ENCODE measurements at regions not wholly inside any gene's neighbourhood (a gene's known extent, or its start where the extent isn't known, plus 50 kb on each side); places are given as distances from the start of the nearest gene placed in this dataset.
"Not testable (repeated sequence)": the region's sequence is repeated elsewhere in the genome, so short reads cannot be mapped to it uniquely, and the experiment has no call there.

DNA sequence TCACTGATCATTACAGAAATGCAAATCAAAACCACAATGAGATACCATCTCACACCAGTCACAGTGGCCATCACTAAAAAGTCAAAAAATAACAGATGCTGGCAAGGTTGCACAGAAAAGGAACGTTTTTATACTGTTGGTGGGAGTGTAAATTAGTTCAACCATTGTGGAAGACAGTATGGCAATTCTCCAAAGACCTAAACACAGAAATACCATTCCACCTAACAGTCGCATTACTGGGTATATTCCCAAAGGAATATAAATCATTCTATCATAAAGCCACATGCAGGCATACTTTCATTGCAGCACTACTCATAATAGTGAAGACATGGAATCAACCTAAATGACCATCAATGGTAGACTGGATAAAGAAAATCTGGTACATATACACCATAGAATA is 83.2 kb upstream of the ARID5B start:
- H3K36me3 ChIP-seq (ENCODE audit: low read depth); DNase-seq; H3K4me3 ChIP-seq; H3K4me1 ChIP-seq (ENCODE audit: low read depth); H3K9me3 ChIP-seq; ATAC-seq; intact Hi-C loops (cut with DNase I, micrococcal nuclease): not testable (repeated sequence)

DNA sequence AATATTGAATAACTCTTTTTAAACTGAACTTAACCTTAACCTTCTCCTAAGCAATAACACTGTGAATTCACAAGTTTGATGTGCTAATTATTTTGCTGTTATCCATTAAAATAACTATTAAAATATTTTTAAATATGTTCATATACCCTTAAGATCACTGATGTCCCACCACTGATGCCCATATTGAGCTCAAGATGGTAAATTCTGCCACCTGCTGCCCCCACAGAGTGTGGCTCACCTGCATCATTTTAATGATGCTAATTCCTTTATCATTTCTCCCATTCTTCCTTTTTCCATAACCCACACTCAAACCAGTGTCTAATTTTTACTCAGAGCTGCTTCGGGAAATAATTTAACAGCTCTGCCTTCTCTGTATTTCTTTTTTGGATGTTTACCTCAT is 82.3 kb upstream of the ARID5B start:
- intact Hi-C loops (cut with DNase I, micrococcal nuclease) = no loop called here
- Histone ChIP-seq H3K4me3 (no peak overlapping the region), H3K4me1 (ENCODE audit: low read depth) (no peaks in the 10 kb centered on the region), H3K9me3 (no peaks in the 10 kb centered on the region), H3K36me3 (ENCODE audit: low read depth) (no peaks in the 10 kb centered on the region)
- ATAC-seq (no peak), DNase-seq (no peak)
- no peak for TF ChIP-seq CTCF (IDR thresholded peaks at IDR 0.05)

DNA sequence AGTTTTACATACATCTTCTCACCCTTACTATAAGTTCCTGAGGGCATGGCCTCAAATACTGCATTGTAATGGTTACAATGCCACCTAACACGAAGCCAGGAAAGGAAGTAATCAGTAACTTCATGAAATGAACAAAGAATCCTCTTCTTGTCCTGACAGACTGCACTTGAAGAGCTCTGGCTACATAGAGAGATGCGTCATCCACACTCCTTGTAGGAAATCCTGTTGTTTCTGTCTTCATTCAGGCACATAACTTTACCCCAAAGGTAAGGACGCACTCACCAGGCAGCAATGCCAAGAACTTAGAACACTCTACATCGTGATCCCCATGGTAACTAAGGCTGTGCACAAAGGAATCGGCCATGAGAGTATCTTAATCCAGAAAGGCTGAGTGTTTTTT is 80.3 kb upstream of the ARID5B start:
- Histone ChIP-seq H3K4me3 (no peak overlapping the region), H3K36me3 (ENCODE audit: low read depth) (no peaks in the 10 kb centered on the region), H3K4me1 (ENCODE audit: low read depth) (no peaks in the 10 kb centered on the region), H3K9me3 (no peaks in the 10 kb centered on the region)
- DNase-seq = no peak
- intact Hi-C loops (cut with DNase I, micrococcal nuclease) = no loop called here
- no peak for ATAC-seq
- no peak for TF ChIP-seq CTCF (IDR thresholded peaks at IDR 0.05)

GRCh38 chr10:61821693-61822092 is 79.8 kb upstream of the ARID5B start:
- Histone ChIP-seq H3K4me1 (ENCODE audit: low read depth) (no peaks in the 10 kb centered on the region), H3K4me3 (no peak overlapping the region), H3K36me3 (ENCODE audit: low read depth) (no peaks in the 10 kb centered on the region), H3K9me3 (no peaks in the 10 kb centered on the region)
- intact Hi-C loops (cut with DNase I, micrococcal nuclease) = no loop called here
- ATAC-seq (no peak), DNase-seq (no peak)
- no peak for TF ChIP-seq CTCF (IDR thresholded peaks at IDR 0.05)

GRCh38 chr10:61822096-61822495 is 79.4 kb upstream of the ARID5B start:
- H3K4me1 ChIP-seq (ENCODE audit: low read depth) = no peaks in the 10 kb centered on the region
- H3K9me3 ChIP-seq = no peaks in the 10 kb centered on the region
- intact Hi-C loops (cut with DNase I, micrococcal nuclease) = no loop called here
- no peak overlapping the region for H3K4me3 ChIP-seq
- no peak for TF ChIP-seq CTCF (IDR thresholded peaks at IDR 0.05)
- no peaks in the 10 kb centered on the region for H3K36me3 ChIP-seq (ENCODE audit: low read depth)
- DNase-seq (no peak), ATAC-seq (no peak)

DNA sequence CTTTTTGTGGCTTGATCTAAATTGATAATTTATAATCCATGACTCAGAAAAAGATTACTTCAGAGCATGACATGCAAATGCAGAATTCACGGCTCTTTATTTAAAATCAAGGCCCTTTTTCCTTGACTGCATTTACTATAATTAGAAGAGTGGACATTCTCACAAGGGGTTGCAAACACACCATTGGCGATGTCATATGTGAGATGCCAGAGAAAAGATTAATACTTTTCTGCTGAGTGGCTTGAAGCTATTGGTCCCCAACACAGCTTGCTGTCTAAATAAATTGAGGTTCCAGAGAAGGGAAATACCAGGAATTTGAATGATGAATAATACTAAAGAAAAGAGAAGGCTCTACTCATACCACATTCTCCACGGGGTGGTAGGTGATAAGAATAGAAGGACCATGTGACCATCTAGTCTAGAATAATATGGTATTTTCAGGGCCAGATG is 78.7 kb upstream of the ARID5B start:
- H3K9me3 ChIP-seq = no peaks in the 10 kb centered on the region
- intact Hi-C loops (cut with DNase I, micrococcal nuclease) = no loop called here
- ATAC-seq (no peak), DNase-seq (no peak)
- TF ChIP-seq CTCF (IDR thresholded peaks at IDR 0.05) = no peak
- H3K4me1 ChIP-seq (ENCODE audit: low read depth) = no peaks in the 10 kb centered on the region
- H3K36me3 ChIP-seq (ENCODE audit: low read depth) = no peaks in the 10 kb centered on the region
- no peak overlapping the region for H3K4me3 ChIP-seq
